ENCODE measurements at regions not wholly inside any gene's neighbourhood (a gene's known extent, or its start where the extent isn't known, plus 50 kb on each side); places are given as distances from the start of the nearest gene placed in this dataset.

- H4K20me1 ChIP-seq (ENCODE audit: low read depth), result peaks cover 63% of the 10 kb centered on the region
- H3K27ac Mint-ChIP-seq, result peak overlapping the region; percentile 14
- no peaks in the 10 kb centered on the region for H3K27me3 ChIP-seq
- peaks cover 2% of the 10 kb centered on the region for H3K9me3 Mint-ChIP-seq
- H2AFZ ChIP-seq (replicated peaks), result no peak overlapping the region
- H3K36me3 ChIP-seq, result no peaks in the 10 kb centered on the region
- no peaks in the 10 kb centered on the region for H3K9me3 ChIP-seq (ENCODE audit: low read depth)
- peak overlapping the region; percentile 30 for H3K27ac ChIP-seq
- H3K79me2 ChIP-seq (ENCODE audit: low read depth), result peaks cover 39% of the 10 kb centered on the region
- peaks cover 7% of the 10 kb centered on the region for H3K36me3 Mint-ChIP-seq
- H3K4me3 ChIP-seq, result no peak overlapping the region
- peaks cover 21% of the 10 kb centered on the region for H3K4me1 ChIP-seq
- H3F3A ChIP-seq (ENCODE audit: low read depth), result peaks cover 13% of the 10 kb centered on the region
- no peaks in the 10 kb centered on the region for H3K27me3 Mint-ChIP-seq (ENCODE audit: insufficient read depth, low read depth)
- no peak for DNase-seq (ENCODE audit: low spot score)
- TF ChIP-seq EZH2phosphoT487 (IDR thresholded peaks at IDR 0.05) (no peak), EZH2 (IDR thresholded peaks at IDR 0.05) (no peak), CTCF (IDR thresholded peaks at IDR 0.05) (no peak)
- H3K4me3 Mint-ChIP-seq, result no peak overlapping the region
- H3K4me2 ChIP-seq, result no peak overlapping the region
- H3K9ac ChIP-seq, result no peak overlapping the region
- peaks cover 44% of the 10 kb centered on the region for H3K4me1 Mint-ChIP-seq
These were observed 157.7 kb downstream of the CEP135 start for GRCh38 chr4:56106180-56107147.

DNA sequence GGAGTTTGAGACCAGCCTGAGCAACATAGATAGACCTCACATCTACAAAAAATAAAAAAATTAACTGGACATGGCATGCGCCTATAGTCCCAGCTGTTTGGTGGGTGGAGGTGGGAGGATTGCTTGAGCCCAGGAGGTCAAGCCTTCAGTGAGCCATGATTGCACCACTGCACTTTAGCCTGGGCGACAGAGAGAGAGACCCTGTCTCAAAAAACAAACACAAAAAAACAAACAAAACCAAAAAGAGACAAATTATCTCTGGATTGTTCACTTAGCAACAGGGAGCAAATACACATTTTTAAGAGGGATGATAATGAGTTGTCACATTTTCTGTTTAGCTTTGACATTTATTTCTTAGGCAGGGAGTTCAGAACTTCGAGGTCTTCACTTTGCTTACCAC lies 155.4 kb downstream of the CEP135 start:
- H3K4me1 ChIP-seq, result peaks cover 21% of the 10 kb centered on the region
- H3K9me3 ChIP-seq (ENCODE audit: low read depth), result no peaks in the 10 kb centered on the region
- DNase-seq (ENCODE audit: low spot score), result no peak
- H2AFZ ChIP-seq (replicated peaks), result no peak overlapping the region
- Mint-ChIP-seq H3K9me3 (peaks cover 2% of the 10 kb centered on the region), H3K27me3 (ENCODE audit: insufficient read depth, low read depth) (no peaks in the 10 kb centered on the region), H3K4me3 (no peak overlapping the region), H3K4me1 (peaks cover 48% of the 10 kb centered on the region), H3K36me3 (peaks cover 7% of the 10 kb centered on the region), H3K27ac (no peak overlapping the region)
- peaks cover 47% of the 10 kb centered on the region for H3K79me2 ChIP-seq (ENCODE audit: low read depth)
- H3K4me3 ChIP-seq, result no peak overlapping the region
- H3K36me3 ChIP-seq, result no peaks in the 10 kb centered on the region
- no peak overlapping the region for H3K4me2 ChIP-seq
- no peak overlapping the region for H3K27ac ChIP-seq
- no peak overlapping the region for H3K9ac ChIP-seq
- H4K20me1 ChIP-seq (ENCODE audit: low read depth), result peaks cover 79% of the 10 kb centered on the region
- TF ChIP-seq EZH2 (IDR thresholded peaks at IDR 0.05) (no peak), EZH2phosphoT487 (IDR thresholded peaks at IDR 0.05) (no peak), CTCF (IDR thresholded peaks at IDR 0.05) (no peak)
- H3F3A ChIP-seq (ENCODE audit: low read depth), result peaks cover 13% of the 10 kb centered on the region
- H3K27me3 ChIP-seq, result no peaks in the 10 kb centered on the region

GRCh38 chr4:56102601-56103000 lies 153.9 kb downstream of the CEP135 start:
- Histone ChIP-seq H3K4me3 (no peak overlapping the region), H3F3A (ENCODE audit: low read depth) (peaks cover 13% of the 10 kb centered on the region), H2AFZ (replicated peaks) (no peak overlapping the region), H3K4me1 (peaks cover 21% of the 10 kb centered on the region), H4K20me1 (ENCODE audit: low read depth) (peaks cover 71% of the 10 kb centered on the region), H3K79me2 (ENCODE audit: low read depth) (peaks cover 54% of the 10 kb centered on the region), H3K27ac (peak overlapping the region; percentile 21), H3K9ac (no peak overlapping the region), H3K27me3 (no peaks in the 10 kb centered on the region), H3K9me3 (ENCODE audit: low read depth) (no peaks in the 10 kb centered on the region), H3K36me3 (no peaks in the 10 kb centered on the region), H3K4me2 (peak overlapping the region; percentile 36)
- H3K9me3 Mint-ChIP-seq, result peaks cover 2% of the 10 kb centered on the region
- H3K27ac Mint-ChIP-seq, result no peak overlapping the region
- H3K27me3 Mint-ChIP-seq (ENCODE audit: insufficient read depth, low read depth), result no peaks in the 10 kb centered on the region
- peak; percentile 41 for DNase-seq (ENCODE audit: low spot score)
- TF ChIP-seq CTCF (IDR thresholded peaks at IDR 0.05) (no peak), EZH2phosphoT487 (IDR thresholded peaks at IDR 0.05) (no peak), EZH2 (IDR thresholded peaks at IDR 0.05) (no peak)
- no peak overlapping the region for H3K4me3 Mint-ChIP-seq
- peaks cover 41% of the 10 kb centered on the region for H3K4me1 Mint-ChIP-seq
- peaks cover 1% of the 10 kb centered on the region for H3K36me3 Mint-ChIP-seq
